Nephron (organoid): ENCODE measurements at regions not wholly inside any gene's neighbourhood (a gene's known extent, or its start where the extent isn't known, plus 50 kb on each side); places are given as distances from the start of the nearest gene placed in this dataset.
A peak's percentile ranks its signal among the peaks of the same experiment; 100 is the strongest.

Experiments used
- H3K27ac Mint-ChIP-seq, 3 experiments: 2 replicates each; pipeline ENCODE4 v1.8.0; 2020; ENCODE audit warnings: mixed read lengths in 3 of 3, mild to moderate bottlenecking in 2 of 3, moderate library complexity in 1 of 3
- H3K27me3 Mint-ChIP-seq: 2 replicates; pipeline ENCODE4 v1.8.0; 2021; ENCODE audit warnings: low read depth, mild to moderate bottlenecking, moderate library complexity, mixed read lengths
- H3K36me3 Mint-ChIP-seq: 2 replicates; pipeline ENCODE4 v1.8.0; 2020; ENCODE audit warnings: low read depth, mixed read lengths
- H3K4me1 Mint-ChIP-seq: 2 replicates; pipeline ENCODE4 v1.8.0; 2020; ENCODE audit warnings: mixed read lengths
- H3K4me3 Mint-ChIP-seq, 3 experiments: 2 replicates each; pipeline ENCODE4 v1.8.0; 2020; ENCODE audit warnings: mild to moderate bottlenecking in 3 of 3, mixed read lengths in 3 of 3, moderate library complexity in 2 of 3
- H3K9me3 Mint-ChIP-seq: 2 replicates; pipeline ENCODE4 v1.8.0; 2020; ENCODE audit warnings: mixed read lengths
- CTCF ChIP-seq, 3 experiments: fragments of 200-600 bp; sonication (generic); IDR thresholded peaks; one replicate each; pipeline ENCODE4 v1.5.0; 2021; ENCODE audit warnings: antibody characterized with exemption in 3 of 3; ENCODE audit not compliant: unreplicated experiment in 3 of 3

DNA sequence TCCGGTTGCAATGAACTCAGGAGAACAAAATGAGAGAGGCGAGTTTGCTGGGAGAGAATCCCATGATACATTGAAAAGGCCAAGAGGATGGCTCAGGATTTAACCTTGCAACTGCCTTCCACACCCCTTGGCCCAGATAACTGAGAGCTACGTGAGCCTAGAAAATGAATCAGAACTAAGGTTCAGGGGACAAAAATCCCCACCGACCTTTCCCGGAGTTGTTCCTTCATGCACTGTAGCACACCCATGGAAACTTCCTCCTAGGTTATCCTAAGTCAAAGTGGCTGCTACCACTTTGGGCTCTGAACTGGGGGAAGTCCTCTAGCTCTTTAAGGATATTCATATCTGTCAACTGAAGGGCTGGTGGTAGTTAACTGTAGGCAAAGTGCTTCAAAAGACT lies 58.3 kb upstream of the SLC4A7 start:
- no peak overlapping the region for H3K4me3 Mint-ChIP-seq
- no peak for TF ChIP-seq CTCF (IDR thresholded peaks at IDR 0.05; ENCODE audit: unreplicated experiment in 3 of 3)
- no peaks in the 10 kb centered on the region for H3K9me3 Mint-ChIP-seq
- peaks cover 5% of the 10 kb centered on the region for H3K4me1 Mint-ChIP-seq
- no peak overlapping the region for H3K27ac Mint-ChIP-seq
- peaks cover 4% of the 10 kb centered on the region for H3K27me3 Mint-ChIP-seq
- no peaks in the 10 kb centered on the region for H3K36me3 Mint-ChIP-seq

DNA sequence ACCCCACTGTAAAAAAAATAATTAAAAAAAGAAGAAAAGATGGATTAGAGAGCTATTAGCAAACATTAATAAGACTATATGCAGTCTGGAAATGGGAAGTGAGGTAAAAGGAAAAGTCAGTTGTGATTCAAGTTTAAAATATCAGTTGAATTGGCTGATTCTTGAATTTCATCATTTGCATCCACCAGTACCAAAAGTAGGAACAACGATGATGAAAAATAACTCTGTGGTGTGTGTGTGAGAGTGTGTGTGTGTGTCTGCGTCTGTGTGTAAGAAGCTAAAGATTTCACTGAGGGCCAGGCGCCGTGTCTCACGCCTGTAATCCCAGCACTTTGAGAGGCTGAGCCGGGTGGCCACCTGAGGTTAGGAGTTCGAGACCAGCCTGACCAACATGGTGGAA lies 56.0 kb upstream of the SLC4A7 start:
- TF ChIP-seq CTCF (IDR thresholded peaks at IDR 0.05; ENCODE audit: unreplicated experiment in 3 of 3) = no peak

GRCh38 chr3:27536491-27536890 lies 52.3 kb upstream of the SLC4A7 start:
- Mint-ChIP-seq H3K27ac (no peak overlapping the region), H3K36me3 (no peaks in the 10 kb centered on the region), H3K4me3 (no peak overlapping the region), H3K9me3 (no peaks in the 10 kb centered on the region), H3K27me3 (peaks cover 4% of the 10 kb centered on the region), H3K4me1 (peaks cover 13% of the 10 kb centered on the region)
- TF ChIP-seq CTCF (IDR thresholded peaks at IDR 0.05; ENCODE audit: unreplicated experiment in 3 of 3) = no peak

More for the DNA sequence above, 56.0 kb upstream of the SLC4A7 start:
- Mint-ChIP-seq H3K27ac (no peak overlapping the region), H3K4me3 (no peak overlapping the region), H3K9me3 (no peaks in the 10 kb centered on the region), H3K4me1 (peaks cover 5% of the 10 kb centered on the region), H3K27me3 (peaks cover 4% of the 10 kb centered on the region), H3K36me3 (no peaks in the 10 kb centered on the region)

GRCh38 chr3:27535809-27536392 lies 51.7 kb upstream of the SLC4A7 start:
- Mint-ChIP-seq H3K36me3 (no peaks in the 10 kb centered on the region), H3K27me3 (peaks cover 4% of the 10 kb centered on the region), H3K4me1 (peaks cover 13% of the 10 kb centered on the region), H3K27ac (no peak overlapping the region), H3K4me3 (no peak overlapping the region), H3K9me3 (no peaks in the 10 kb centered on the region)
- TF ChIP-seq CTCF (IDR thresholded peaks at IDR 0.05; ENCODE audit: unreplicated experiment in 3 of 3) = no peak

DNA sequence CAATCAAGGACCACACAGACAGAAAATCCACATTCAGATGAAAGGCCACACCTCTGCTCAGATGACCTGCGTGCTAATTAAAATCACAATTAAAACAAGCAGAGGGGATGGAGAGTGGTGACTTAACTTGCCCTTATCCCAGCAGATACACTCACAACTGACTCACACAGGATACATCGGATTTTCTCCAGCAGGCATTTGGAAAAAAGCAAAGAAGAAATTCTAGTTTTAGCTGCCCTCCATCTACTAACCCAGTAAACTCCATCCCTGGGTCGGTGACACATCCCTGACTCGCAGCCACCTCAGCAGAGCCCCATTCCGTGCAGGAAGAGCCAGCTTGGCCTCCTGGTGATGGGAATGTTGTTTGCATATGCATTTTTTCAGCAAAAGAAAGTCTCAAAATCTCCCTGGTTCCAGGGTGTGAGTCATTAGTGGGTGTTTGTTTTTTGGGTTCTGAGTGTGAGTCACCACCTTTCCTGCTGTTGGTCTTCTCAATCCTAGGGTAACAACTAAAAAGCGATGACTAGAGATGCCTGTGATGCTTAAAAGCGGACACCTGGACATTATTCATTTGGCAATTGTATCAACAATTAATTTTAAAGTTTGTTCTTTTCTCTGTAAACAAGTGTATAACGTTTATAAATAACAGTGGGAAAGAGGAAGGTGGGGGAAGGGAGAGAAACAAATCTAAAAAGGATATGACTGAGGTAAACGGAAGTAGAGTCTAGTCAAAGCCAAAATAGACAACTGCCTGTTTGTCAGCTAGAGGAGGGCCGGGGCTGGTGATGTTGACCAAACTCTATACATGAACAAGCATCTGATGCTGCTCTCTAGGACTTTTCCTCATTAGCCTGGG lies 49.8 kb upstream of the SLC4A7 start:
- Mint-ChIP-seq H3K27me3 (peaks cover 4% of the 10 kb centered on the region), H3K36me3 (no peaks in the 10 kb centered on the region), H3K4me1 (peaks cover 13% of the 10 kb centered on the region), H3K4me3 (no peak overlapping the region), H3K27ac (peak overlapping the region; percentile 34 to 43 (median 40)), H3K9me3 (no peaks in the 10 kb centered on the region)
- TF ChIP-seq CTCF (IDR thresholded peaks at IDR 0.05; ENCODE audit: unreplicated experiment in 3 of 3) = no peak
